ENCODE measurements at regions not wholly inside any gene's neighbourhood (a gene's known extent, or its start where the extent isn't known, plus 50 kb on each side); places are given as distances from the start of the nearest gene placed in this dataset.

DNA sequence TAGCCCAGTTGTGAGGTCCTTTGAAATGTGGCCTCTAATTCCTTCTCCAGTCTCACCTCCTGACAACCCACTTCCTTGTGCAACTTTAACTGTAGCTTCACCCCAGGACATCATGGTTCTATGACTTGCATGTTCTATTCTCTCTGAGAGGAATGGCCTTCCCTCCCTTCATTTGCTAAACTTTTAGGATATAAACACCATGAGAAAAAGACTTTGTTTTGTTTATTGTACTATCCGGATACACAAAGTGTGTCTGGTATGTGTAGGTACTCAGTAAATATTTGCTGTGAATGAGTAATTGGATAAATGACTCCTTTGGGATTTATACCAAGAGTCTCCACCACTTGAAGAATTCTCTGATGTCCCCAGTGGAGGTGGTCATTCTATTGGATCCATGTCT lies 547.6 kb downstream of the INSC start:
- Mint-ChIP-seq H3K36me3 (ENCODE audit: insufficient read depth, unreplicated experiment) (no peaks in the 10 kb centered on the region), H3K27me3 (ENCODE audit: insufficient read depth, unreplicated experiment) (no peaks in the 10 kb centered on the region), H3K9me3 (ENCODE audit: unreplicated experiment) (no peaks in the 10 kb centered on the region), H3K27ac (ENCODE audit: low read depth, unreplicated experiment) (no peak overlapping the region), H3K4me3 (ENCODE audit: unreplicated experiment) (no peak overlapping the region), H3K4me1 (ENCODE audit: insufficient read depth, unreplicated experiment) (peaks cover 25% of the 10 kb centered on the region)
- TF ChIP-seq, protein P1, sequence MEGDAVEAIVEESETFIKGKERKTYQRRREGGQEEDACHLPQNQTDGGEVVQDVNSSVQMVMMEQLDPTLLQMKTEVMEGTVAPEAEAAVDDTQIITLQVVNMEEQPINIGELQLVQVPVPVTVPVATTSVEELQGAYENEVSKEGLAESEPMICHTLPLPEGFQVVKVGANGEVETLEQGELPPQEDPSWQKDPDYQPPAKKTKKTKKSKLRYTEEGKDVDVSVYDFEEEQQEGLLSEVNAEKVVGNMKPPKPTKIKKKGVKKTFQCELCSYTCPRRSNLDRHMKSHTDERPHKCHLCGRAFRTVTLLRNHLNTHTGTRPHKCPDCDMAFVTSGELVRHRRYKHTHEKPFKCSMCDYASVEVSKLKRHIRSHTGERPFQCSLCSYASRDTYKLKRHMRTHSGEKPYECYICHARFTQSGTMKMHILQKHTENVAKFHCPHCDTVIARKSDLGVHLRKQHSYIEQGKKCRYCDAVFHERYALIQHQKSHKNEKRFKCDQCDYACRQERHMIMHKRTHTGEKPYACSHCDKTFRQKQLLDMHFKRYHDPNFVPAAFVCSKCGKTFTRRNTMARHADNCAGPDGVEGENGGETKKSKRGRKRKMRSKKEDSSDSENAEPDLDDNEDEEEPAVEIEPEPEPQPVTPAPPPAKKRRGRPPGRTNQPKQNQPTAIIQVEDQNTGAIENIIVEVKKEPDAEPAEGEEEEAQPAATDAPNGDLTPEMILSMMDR (IDR thresholded peaks at IDR 0.05; ENCODE audit: unreplicated experiment): no peak
- intact Hi-C loops (cut with micrococcal nuclease): no loop called here
- POLR2A ChIA-PET: no interaction called here
- BruUV-seq (replicated peaks): no TSS peak
- DNase-seq (ENCODE audit: unreplicated experiment): no peak
- CTCF ChIA-PET: interaction anchor here (0.9 kb wide), 1 partner anchor 8 kb away, joined by 5 read pairs; no protein-coding TSS in a partner anchor

DNA sequence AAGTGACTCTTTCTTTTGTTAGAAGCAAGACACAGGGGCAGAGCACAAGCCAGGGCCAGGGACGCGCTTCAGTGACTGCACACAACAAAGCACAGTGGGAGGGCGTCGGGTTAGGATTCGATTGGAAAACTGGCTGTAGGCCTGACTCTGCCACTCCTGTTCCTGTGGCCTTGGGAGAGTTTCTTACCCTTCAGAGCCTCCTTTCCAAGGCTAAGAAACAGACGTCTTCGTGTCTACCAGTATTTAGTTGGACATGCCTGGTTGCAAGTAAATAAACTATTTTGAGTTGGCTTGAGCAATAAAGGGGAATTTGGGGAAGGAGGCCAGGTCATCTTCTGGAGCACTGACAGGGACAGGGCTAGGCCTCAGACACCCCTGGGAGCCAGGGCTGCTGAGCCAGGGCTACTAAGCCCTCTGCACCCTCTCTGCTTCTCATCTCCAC lies 549.1 kb downstream of the INSC start:
- Mint-ChIP-seq H3K36me3 (ENCODE audit: insufficient read depth, unreplicated experiment) (no peaks in the 10 kb centered on the region), H3K27ac (ENCODE audit: low read depth, unreplicated experiment) (no peak overlapping the region)

DNA sequence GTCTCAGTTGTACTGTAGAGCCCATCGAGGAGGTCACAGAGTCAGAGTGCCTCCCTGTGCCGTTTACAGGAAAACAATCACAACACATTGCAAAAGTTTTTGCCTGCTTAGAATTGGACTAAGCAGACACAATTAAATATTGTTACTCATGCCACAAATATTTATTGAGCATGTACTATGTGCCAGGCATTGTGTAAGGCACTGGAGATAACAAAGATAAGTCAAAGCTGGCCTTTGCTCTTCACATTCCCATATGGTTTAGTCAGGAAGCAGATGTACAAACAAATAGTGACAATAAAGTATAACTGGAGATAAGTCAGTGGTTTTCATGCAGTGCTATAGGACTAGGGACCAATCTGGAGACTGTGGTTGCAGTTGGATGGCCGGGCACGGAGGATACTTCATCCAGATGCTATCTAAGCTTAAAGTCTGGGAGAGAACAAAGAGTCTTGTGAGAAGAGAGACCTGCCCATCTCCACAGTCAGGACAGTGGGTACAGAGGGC lies 550.7 kb downstream of the INSC start:
- no peaks in the 10 kb centered on the region for H3K36me3 Mint-ChIP-seq (ENCODE audit: insufficient read depth, unreplicated experiment)
- no peak overlapping the region for H3K27ac Mint-ChIP-seq (ENCODE audit: low read depth, unreplicated experiment)
- H3K27me3 Mint-ChIP-seq (ENCODE audit: insufficient read depth, unreplicated experiment): peaks cover 15% of the 10 kb centered on the region
- ChIA-PET POLR2A (interaction anchor here (0.6 kb wide), 1 partner anchor 964 kb away, joined by 3 read pairs; no protein-coding TSS in a partner anchor), CTCF (interaction anchor here (0.8 to 1.6 kb wide), 5 partner anchors 9 to 338 kb away, joined by 3 to 5 read pairs (median 4); no protein-coding TSS in a partner anchor)
- H3K4me1 Mint-ChIP-seq (ENCODE audit: insufficient read depth, unreplicated experiment): peaks cover 24% of the 10 kb centered on the region
- no peaks in the 10 kb centered on the region for H3K9me3 Mint-ChIP-seq (ENCODE audit: unreplicated experiment)
- no peak overlapping the region for H3K4me3 Mint-ChIP-seq (ENCODE audit: unreplicated experiment)
- TF ChIP-seq, protein P1 (IDR thresholded peaks at IDR 0.05; ENCODE audit: unreplicated experiment): no peak
- intact Hi-C loops (cut with micrococcal nuclease): no loop called here
- no TSS peak for BruUV-seq (replicated peaks)
- DNase-seq (ENCODE audit: unreplicated experiment): peak; percentile 32

More for the DNA sequence above, 549.1 kb downstream of the INSC start:
- DNase-seq (ENCODE audit: unreplicated experiment): peak; percentile 25
- H3K27me3 Mint-ChIP-seq (ENCODE audit: insufficient read depth, unreplicated experiment): peaks cover 12% of the 10 kb centered on the region
- intact Hi-C loops (cut with micrococcal nuclease): no loop called here
- POLR2A ChIA-PET: interaction anchor here (0.9 kb wide), 1 partner anchor 9 kb away, joined by 3 read pairs; no protein-coding TSS in a partner anchor
- BruUV-seq (replicated peaks): no TSS peak
- H3K4me3 Mint-ChIP-seq (ENCODE audit: unreplicated experiment): no peak overlapping the region
- H3K4me1 Mint-ChIP-seq (ENCODE audit: insufficient read depth, unreplicated experiment): peaks cover 25% of the 10 kb centered on the region
- CTCF ChIA-PET: interaction anchor here (1.6 kb wide), 1 partner anchor 11 kb away, joined by 4 read pairs; no protein-coding TSS in a partner anchor
- TF ChIP-seq, protein P1 (IDR thresholded peaks at IDR 0.05; ENCODE audit: unreplicated experiment): no peak
- no peaks in the 10 kb centered on the region for H3K9me3 Mint-ChIP-seq (ENCODE audit: unreplicated experiment)

DNA sequence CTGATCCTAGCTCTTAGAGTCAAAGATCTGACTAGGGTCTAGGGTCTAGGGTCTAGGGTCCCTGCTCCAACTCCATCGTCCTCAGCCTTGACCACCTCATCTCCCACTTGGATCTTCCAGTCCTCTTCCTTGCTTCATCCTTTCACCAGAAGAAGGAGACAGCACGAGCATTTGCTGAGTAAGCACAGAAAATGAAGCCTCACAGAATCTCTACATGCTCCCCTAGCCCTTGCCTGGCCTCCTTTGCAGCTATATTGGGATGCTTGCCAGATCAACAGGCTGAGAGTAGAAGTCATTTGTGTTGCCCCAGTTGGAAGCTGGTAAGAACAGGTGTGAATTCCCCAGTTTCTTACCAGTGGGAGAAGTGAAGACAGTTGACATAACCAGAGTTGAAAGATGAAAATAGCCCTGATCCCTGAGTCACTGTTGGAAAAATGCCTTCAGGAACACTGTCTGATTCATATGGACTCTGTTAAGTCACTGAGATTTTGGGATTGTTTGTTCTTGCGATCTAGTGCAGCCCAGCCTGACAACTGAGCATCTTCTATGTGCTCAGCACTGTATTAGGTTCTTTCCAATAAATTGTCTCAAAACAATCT lies 552.5 kb downstream of the INSC start:
- intact Hi-C loops (cut with micrococcal nuclease): no loop called here
- DNase-seq (ENCODE audit: unreplicated experiment): peak; percentile 20
- H3K9me3 Mint-ChIP-seq (ENCODE audit: unreplicated experiment): no peaks in the 10 kb centered on the region
- H3K4me3 Mint-ChIP-seq (ENCODE audit: unreplicated experiment): no peak overlapping the region
- POLR2A ChIA-PET: no interaction called here
- H3K4me1 Mint-ChIP-seq (ENCODE audit: insufficient read depth, unreplicated experiment): peaks cover 19% of the 10 kb centered on the region
- no peaks in the 10 kb centered on the region for H3K36me3 Mint-ChIP-seq (ENCODE audit: insufficient read depth, unreplicated experiment)
- BruUV-seq (replicated peaks): no TSS peak
- CTCF ChIA-PET: no interaction called here
- peaks cover 15% of the 10 kb centered on the region for H3K27me3 Mint-ChIP-seq (ENCODE audit: insufficient read depth, unreplicated experiment)
- H3K27ac Mint-ChIP-seq (ENCODE audit: low read depth, unreplicated experiment): no peak overlapping the region
- TF ChIP-seq, protein P1 (IDR thresholded peaks at IDR 0.05; ENCODE audit: unreplicated experiment): no peak
